Cardiac muscle cell (in vitro differentiated cells and primary cell): ENCODE measurements at regions not wholly inside any gene's neighbourhood (a gene's known extent, or its start where the extent isn't known, plus 50 kb on each side); places are given as distances from the start of the nearest gene placed in this dataset.

Experiments
- DNase-seq, 2 donors: peaks; one replicate each; pipeline versions ENCODE4 v3.0.0 to v3.0.0-alpha.2; 2010 to 2017; ENCODE audit warnings: low read depth in 1 of 2, low spot score in 1 of 2
- H3K27ac ChIP-seq: fragments of 200-600 bp; sonication (generic); 2 replicates; pipeline ENCODE4 v1.5.1; 2016
- H3K27me3 ChIP-seq: fragments of 200-600 bp; sonication (generic); 2 replicates; pipeline ENCODE4 v1.6.0; 2016; ENCODE audit warnings: control low read depth
- H3K36me3 ChIP-seq: fragments of 200-600 bp; sonication (generic); 2 replicates; pipeline ENCODE4 v1.5.1; 2016; ENCODE audit warnings: control low read depth
- H3K4me1 ChIP-seq: fragments of 200-600 bp; sonication (generic); 2 replicates; pipeline ENCODE4 v1.8.1; 2017; ENCODE audit warnings: low read depth, mild to moderate bottlenecking, mixed run types
- H3K4me3 ChIP-seq: fragments of 200-600 bp; sonication (generic); 2 replicates; pipeline ENCODE4 v1.5.1; 2016; ENCODE audit warnings: mild to moderate bottlenecking
- H3K9me3 ChIP-seq: fragments of 200-600 bp; sonication (generic); 2 replicates; pipeline ENCODE4 v1.5.1; 2017; ENCODE audit warnings: low read depth, mild to moderate bottlenecking, control low read depth
- TF ChIP-seq, protein P1 (sequence below): IDR thresholded peaks from 2 replicates; pipeline ENCODE4 v1.5.1; 2012; ENCODE audit warnings: low read depth, mild to moderate bottlenecking, low read length

DNA sequence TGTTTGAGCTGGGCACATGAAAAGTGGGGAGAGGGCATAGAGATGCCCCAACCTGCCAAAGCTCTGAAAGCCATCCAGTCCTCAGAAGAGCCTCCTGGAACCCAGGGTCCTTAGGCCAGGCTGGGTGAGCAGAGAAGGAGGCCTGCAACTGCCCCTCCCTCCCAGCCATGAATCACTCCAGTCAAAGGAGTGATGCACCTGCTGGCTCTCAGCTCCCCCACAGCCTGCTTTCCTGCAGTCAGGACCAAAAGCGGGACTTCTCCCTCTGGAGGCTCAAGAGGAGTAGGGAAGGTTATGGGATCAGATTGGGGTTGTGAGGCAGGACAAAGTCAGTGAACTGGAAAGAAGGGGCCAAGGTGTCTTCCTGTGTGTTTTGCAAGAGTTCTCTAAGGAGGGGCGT, 145.6 kb downstream of the TMEM132E start:
- Histone ChIP-seq H3K9me3 (no peaks in the 10 kb centered on the region), H3K36me3 (no peaks in the 10 kb centered on the region), H3K4me1 (no peaks in the 10 kb centered on the region), H3K27me3 (no peaks in the 10 kb centered on the region), H3K4me3 (no peak overlapping the region), H3K27ac (no peak overlapping the region)
- TF ChIP-seq, protein P1, sequence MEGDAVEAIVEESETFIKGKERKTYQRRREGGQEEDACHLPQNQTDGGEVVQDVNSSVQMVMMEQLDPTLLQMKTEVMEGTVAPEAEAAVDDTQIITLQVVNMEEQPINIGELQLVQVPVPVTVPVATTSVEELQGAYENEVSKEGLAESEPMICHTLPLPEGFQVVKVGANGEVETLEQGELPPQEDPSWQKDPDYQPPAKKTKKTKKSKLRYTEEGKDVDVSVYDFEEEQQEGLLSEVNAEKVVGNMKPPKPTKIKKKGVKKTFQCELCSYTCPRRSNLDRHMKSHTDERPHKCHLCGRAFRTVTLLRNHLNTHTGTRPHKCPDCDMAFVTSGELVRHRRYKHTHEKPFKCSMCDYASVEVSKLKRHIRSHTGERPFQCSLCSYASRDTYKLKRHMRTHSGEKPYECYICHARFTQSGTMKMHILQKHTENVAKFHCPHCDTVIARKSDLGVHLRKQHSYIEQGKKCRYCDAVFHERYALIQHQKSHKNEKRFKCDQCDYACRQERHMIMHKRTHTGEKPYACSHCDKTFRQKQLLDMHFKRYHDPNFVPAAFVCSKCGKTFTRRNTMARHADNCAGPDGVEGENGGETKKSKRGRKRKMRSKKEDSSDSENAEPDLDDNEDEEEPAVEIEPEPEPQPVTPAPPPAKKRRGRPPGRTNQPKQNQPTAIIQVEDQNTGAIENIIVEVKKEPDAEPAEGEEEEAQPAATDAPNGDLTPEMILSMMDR, result no peak
- no peak for DNase-seq

DNA sequence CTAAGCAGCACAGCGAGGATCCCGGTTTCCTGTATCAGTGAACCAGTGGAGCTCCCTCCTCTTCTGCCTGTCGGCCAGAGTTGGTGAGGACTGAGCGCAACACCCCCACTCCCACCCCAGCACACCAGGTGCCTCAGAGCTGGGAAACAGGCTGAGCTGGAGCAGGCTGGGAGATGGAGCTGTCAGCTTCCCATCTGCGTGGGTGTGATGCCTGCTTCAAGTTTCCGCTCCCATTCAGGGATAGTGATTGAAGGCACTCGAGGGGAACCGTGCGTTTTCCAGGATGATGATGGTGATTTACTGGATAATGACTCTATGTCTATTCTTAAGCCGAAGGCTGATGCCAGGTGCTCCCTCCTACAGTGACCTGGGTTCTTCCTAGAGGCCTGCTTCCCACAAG, 144.5 kb downstream of the TMEM132E start:
- no peaks in the 10 kb centered on the region for H3K4me1 ChIP-seq
- H3K27me3 ChIP-seq, result no peaks in the 10 kb centered on the region
- no peaks in the 10 kb centered on the region for H3K36me3 ChIP-seq
- DNase-seq, result no peak
- H3K27ac ChIP-seq, result no peak overlapping the region
- no peaks in the 10 kb centered on the region for H3K9me3 ChIP-seq
- TF ChIP-seq, protein P1, result no peak
- no peak overlapping the region for H3K4me3 ChIP-seq

DNA sequence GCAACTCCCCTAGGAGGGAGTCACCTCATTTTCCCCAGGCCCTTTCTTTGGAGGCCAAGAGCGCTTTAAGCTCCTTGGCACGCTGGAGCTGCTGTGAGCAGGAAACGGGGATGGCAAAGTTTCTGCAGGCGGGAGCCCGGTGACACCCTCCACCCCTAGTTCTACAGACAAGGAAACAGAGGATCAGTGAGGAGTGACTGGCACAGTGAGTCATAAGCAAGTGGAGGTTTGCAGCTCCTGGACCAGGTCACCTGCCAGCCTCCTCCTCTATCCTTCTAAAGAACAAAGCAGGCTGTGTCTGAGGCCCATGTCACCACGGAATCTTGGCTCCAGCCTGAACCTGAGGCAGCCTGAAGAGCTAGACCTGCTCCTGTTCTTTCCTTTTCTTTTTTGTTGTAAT, 141.9 kb downstream of the TMEM132E start:
- Histone ChIP-seq H3K4me3 (no peak overlapping the region), H3K4me1 (no peaks in the 10 kb centered on the region), H3K27ac (no peak overlapping the region), H3K27me3 (no peaks in the 10 kb centered on the region), H3K9me3 (no peaks in the 10 kb centered on the region), H3K36me3 (no peaks in the 10 kb centered on the region)
- no peak for DNase-seq
- TF ChIP-seq, protein P1, result no peak

DNA sequence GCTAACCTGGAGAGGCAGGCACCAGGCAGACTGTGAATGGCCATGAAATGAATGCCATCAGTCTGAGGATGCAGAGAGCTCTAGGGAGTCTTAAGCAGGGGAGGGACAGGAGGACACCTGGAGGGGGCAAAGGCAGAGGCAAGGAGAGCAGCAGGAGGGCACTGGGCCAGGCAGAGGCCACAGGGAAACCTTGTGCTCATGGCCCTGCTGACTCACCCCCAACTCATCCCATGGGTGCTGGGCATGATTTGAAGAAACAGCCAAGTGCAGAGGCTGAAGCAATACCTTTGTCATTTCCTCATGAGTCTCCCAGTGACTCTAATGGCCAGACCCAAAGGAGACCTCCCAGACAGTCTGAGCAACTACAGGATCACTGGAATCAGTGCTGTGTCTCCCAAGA, 141.4 kb downstream of the TMEM132E start:
- Histone ChIP-seq H3K27ac (no peak overlapping the region), H3K4me3 (no peak overlapping the region), H3K27me3 (no peaks in the 10 kb centered on the region), H3K9me3 (no peaks in the 10 kb centered on the region), H3K36me3 (no peaks in the 10 kb centered on the region), H3K4me1 (no peaks in the 10 kb centered on the region)
- TF ChIP-seq, protein P1, result no peak
- no peak for DNase-seq

DNA sequence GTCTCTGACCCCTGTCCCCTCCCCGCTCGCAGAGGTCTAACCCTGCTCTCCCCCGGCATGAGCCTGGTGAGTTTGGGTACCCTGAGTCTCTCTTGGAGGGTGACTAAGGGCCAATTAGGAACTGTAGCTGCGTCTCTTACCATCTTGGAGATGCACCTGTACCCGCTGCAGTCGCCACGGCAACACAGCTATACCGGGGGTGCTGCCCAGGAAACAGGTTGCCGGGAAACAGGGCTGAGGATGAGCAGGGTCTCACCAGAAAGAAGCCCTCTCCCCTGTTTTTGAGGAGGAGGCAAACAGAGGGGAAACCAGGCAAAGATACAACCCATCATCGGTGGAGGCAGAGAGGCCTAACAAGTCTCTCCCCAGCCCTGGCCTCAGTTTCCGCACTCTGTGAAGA, 140.2 kb downstream of the TMEM132E start:
- Histone ChIP-seq H3K9me3 (no peaks in the 10 kb centered on the region), H3K27me3 (no peaks in the 10 kb centered on the region), H3K27ac (no peak overlapping the region), H3K36me3 (no peaks in the 10 kb centered on the region), H3K4me3 (no peak overlapping the region), H3K4me1 (no peaks in the 10 kb centered on the region)
- TF ChIP-seq, protein P1, result no peak
- no peak for DNase-seq

DNA sequence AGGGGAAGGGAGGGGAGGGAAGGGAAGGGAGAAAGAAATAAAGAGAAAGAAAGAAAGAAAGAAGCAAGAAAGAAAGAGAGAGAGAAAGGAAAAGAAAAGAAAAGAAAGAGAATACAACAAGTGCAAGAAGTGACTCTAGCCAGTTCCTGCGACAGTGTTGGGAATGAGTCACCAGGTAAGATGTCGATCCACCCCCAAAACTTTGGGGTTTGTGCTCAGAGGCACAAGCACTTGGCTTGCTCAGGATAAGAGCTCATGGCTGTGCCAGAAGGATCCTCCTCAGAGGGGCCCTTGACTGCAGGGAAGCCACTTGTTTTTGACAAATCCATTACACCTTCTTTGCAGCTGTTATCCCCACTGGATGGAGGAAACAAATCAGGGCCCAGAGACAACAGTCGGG, 137.7 kb downstream of the TMEM132E start:
- Histone ChIP-seq H3K27ac (no peak overlapping the region), H3K27me3 (no peaks in the 10 kb centered on the region), H3K36me3 (no peaks in the 10 kb centered on the region), H3K4me3 (no peak overlapping the region), H3K9me3 (no peaks in the 10 kb centered on the region), H3K4me1 (no peaks in the 10 kb centered on the region)
- DNase-seq, result no peak
- TF ChIP-seq, protein P1, result no peak
